ENCODE measurements at regions not wholly inside any gene's neighbourhood (a gene's known extent, or its start where the extent isn't known, plus 50 kb on each side); places are given as distances from the start of the nearest gene placed in this dataset.

- TF ChIP-seq CTCF (IDR thresholded peaks at IDR 0.05; ENCODE audit: poor library complexity) (no peak), EZH2 (IDR thresholded peaks at IDR 0.05; ENCODE audit: borderline replicate concordance) (no peak), EZH2phosphoT487 (IDR thresholded peaks at IDR 0.05; ENCODE audit: low read depth, severe bottlenecking, unreplicated experiment) (no peak)
- no peaks in the 10 kb centered on the region for H3K9me3 ChIP-seq (ENCODE audit: low read depth)
- H3K4me1 ChIP-seq (ENCODE audit: insufficient read depth): no peaks in the 10 kb centered on the region
- no peak overlapping the region for H3K27ac ChIP-seq
- H3K4me3 ChIP-seq: no peak overlapping the region
- DNase-seq (ENCODE audit: low spot score): no peak
- 96% methylated on average over 39 of the region's 40 CpGs for WGBS (ENCODE audit: low lambda C conversion rate, missing lambda C conversion rate)
- no peaks in the 10 kb centered on the region for H3K27me3 ChIP-seq
- H3K9me2 ChIP-seq (replicated peaks; ENCODE audit: insufficient read depth): no peaks in the 10 kb centered on the region
- H3K4me2 ChIP-seq: no peak overlapping the region
- no peaks in the 10 kb centered on the region for H3K79me2 ChIP-seq
- H2AFZ ChIP-seq: no peak overlapping the region
- no peaks in the 10 kb centered on the region for H4K20me1 ChIP-seq (ENCODE audit: insufficient read depth, poor library complexity, severe bottlenecking)
- H3K36me3 ChIP-seq (replicated peaks; ENCODE audit: insufficient read depth, low read depth): no peaks in the 10 kb centered on the region
Observed at GRCh38 chr10:58106211-58107035, 161.3 kb downstream of the IPMK start.

GRCh38 chr10:58104351-58104751 is 163.3 kb downstream of the IPMK start:
- Histone ChIP-seq H3K79me2 (no peaks in the 10 kb centered on the region), H3K27me3 (no peaks in the 10 kb centered on the region), H3K9me2 (replicated peaks; ENCODE audit: insufficient read depth) (no peaks in the 10 kb centered on the region), H3K4me1 (ENCODE audit: insufficient read depth) (no peaks in the 10 kb centered on the region), H4K20me1 (ENCODE audit: insufficient read depth, poor library complexity, severe bottlenecking) (no peaks in the 10 kb centered on the region), H3K4me3 (no peak overlapping the region), H3K9me3 (ENCODE audit: low read depth) (no peaks in the 10 kb centered on the region), H3K4me2 (no peak overlapping the region), H3K36me3 (replicated peaks; ENCODE audit: insufficient read depth, low read depth) (no peaks in the 10 kb centered on the region), H2AFZ (no peak overlapping the region), H3K27ac (no peak overlapping the region)
- TF ChIP-seq EZH2 (IDR thresholded peaks at IDR 0.05; ENCODE audit: borderline replicate concordance) (no peak), EZH2phosphoT487 (IDR thresholded peaks at IDR 0.05; ENCODE audit: low read depth, severe bottlenecking, unreplicated experiment) (no peak), CTCF (IDR thresholded peaks at IDR 0.05; ENCODE audit: poor library complexity) (no peak)
- DNase-seq (ENCODE audit: low spot score): no peak

- Histone ChIP-seq H3K27me3 (no peaks in the 10 kb centered on the region), H3K4me2 (no peak overlapping the region), H3K4me3 (no peak overlapping the region), H3K27ac (no peak overlapping the region), H3K9me3 (ENCODE audit: low read depth) (no peaks in the 10 kb centered on the region), H4K20me1 (ENCODE audit: insufficient read depth, poor library complexity, severe bottlenecking) (no peaks in the 10 kb centered on the region), H3K9me2 (replicated peaks; ENCODE audit: insufficient read depth) (no peaks in the 10 kb centered on the region), H2AFZ (no peak overlapping the region), H3K36me3 (replicated peaks; ENCODE audit: insufficient read depth, low read depth) (no peaks in the 10 kb centered on the region), H3K79me2 (no peaks in the 10 kb centered on the region), H3K4me1 (ENCODE audit: insufficient read depth) (no peaks in the 10 kb centered on the region)
- WGBS (ENCODE audit: low lambda C conversion rate, missing lambda C conversion rate): 46% methylated on average over 7 of the region's 7 CpGs
- no peak for DNase-seq (ENCODE audit: low spot score)
- TF ChIP-seq EZH2phosphoT487 (IDR thresholded peaks at IDR 0.05; ENCODE audit: low read depth, severe bottlenecking, unreplicated experiment) (no peak), CTCF (IDR thresholded peaks at IDR 0.05; ENCODE audit: poor library complexity) (no peak), EZH2 (IDR thresholded peaks at IDR 0.05; ENCODE audit: borderline replicate concordance) (no peak)
Observed at GRCh38 chr10:58102897-58103296, 164.8 kb downstream of the IPMK start.

All from hepatocyte (in vitro differentiated cells).